ENCODE measurements at regions not wholly inside any gene's neighbourhood (a gene's known extent, or its start where the extent isn't known, plus 50 kb on each side); places are given as distances from the start of the nearest gene placed in this dataset.

DNA sequence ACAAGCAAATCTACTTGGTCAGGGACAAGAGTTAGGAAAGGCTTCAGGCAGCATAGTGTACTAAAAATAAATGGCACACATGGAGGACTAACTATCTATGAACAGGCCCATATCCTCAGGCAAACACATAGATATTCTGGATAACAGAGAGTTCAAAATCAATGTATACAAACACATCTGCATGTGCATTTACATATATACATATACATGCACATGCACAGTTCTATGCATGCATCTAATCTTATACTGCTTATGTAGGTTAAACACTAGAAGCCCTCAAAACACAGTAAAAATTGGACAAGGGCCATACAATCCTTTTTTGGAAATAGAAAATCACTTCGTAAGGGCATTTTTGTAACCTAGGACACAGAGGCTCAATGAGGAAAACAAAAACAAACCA, 458.0 kb upstream of the CXorf51B start:
- in situ Hi-C loops (cut with MboI): no loop called here
- H4K20me1 ChIP-seq (replicated peaks; ENCODE audit: control insufficient read depth, insufficient read depth, low read length): no peaks in the 10 kb centered on the region
- no peak overlapping the region for H3K27ac ChIP-seq (ENCODE audit: extremely low read depth, low read depth, low read length)
- DNase-seq (ENCODE audit: extremely low read depth in 1 of 4, low spot score in 3 of 4) (no peak), ATAC-seq (no peak), FAIRE-seq (no peak)
- H3K9me1 ChIP-seq (ENCODE audit: control insufficient read depth, insufficient read depth, low read length): no peaks in the 10 kb centered on the region
- CTCF ChIA-PET (ENCODE audit: low intra/inter-chr PET ratio): no interaction called here
- POLR2A ChIA-PET: no interaction called here
- H3K79me2 ChIP-seq (ENCODE audit: control insufficient read depth, insufficient read depth, low read length): no peaks in the 10 kb centered on the region
- intact Hi-C loops (cut with micrococcal nuclease): no loop called here
- H3K27me3 ChIP-seq (ENCODE audit: control insufficient read depth in 2 of 2, insufficient read depth in 2 of 2, low read length in 2 of 2): no peaks in the 10 kb centered on the region
- TF ChIP-seq TEAD4 (IDR thresholded peaks at IDR 0.05; ENCODE audit: low read length) (no peak), TEAD4 (CRISPR knock-in tag; IDR thresholded peaks at IDR 0.05; ENCODE audit: borderline replicate concordance) (no peak), TRIM25 (IDR thresholded peaks at IDR 0.05; ENCODE audit: borderline replicate concordance) (no peak), TAF7 (tag; IDR thresholded peaks at IDR 0.05) (no peak), TARDBP (IDR thresholded peaks at IDR 0.05) (no peak), ZSCAN29 (IDR thresholded peaks at IDR 0.05) (no peak), PATZ1 (CRISPR knock-in tag; IDR thresholded peaks at IDR 0.05; ENCODE audit: borderline replicate concordance) (no peak), PCBP2 (IDR thresholded peaks at IDR 0.05; ENCODE audit: low read depth, low read length, poor library complexity, severe bottlenecking) (no peak), ZNF165 (CRISPR knock-in tag; IDR thresholded peaks at IDR 0.05; ENCODE audit: borderline replicate concordance) (no peak), NFXL1 (CRISPR knock-in tag; IDR thresholded peaks at IDR 0.05) (no peak), ETS2 (tag; IDR thresholded peaks at IDR 0.05; ENCODE audit: borderline replicate concordance, poor library complexity, severe bottlenecking) (no peak), HNRNPLL (IDR thresholded peaks at IDR 0.05; ENCODE audit: low read depth, low read length, poor library complexity, severe bottlenecking) (no peak), ZNF146 (CRISPR knock-in tag; IDR thresholded peaks at IDR 0.05; ENCODE audit: unreplicated experiment) (no peak), FIP1L1 (IDR thresholded peaks at IDR 0.05; ENCODE audit: low read depth, low read length, poor library complexity, severe bottlenecking) (no peak), ZNF354B (CRISPR knock-in tag; IDR thresholded peaks at IDR 0.05) (no peak), HCFC1 (IDR thresholded peaks at IDR 0.05; ENCODE audit: low read depth, low read length) (no peak), JUND (IDR thresholded peaks at IDR 0.05; ENCODE audit: borderline replicate concordance, low read depth, low read length) (no peak), JUND (tag; IDR thresholded peaks at IDR 0.05; ENCODE audit: borderline replicate concordance, low read depth, low read length) (no peak)
- TF ChIP-seq, protein P1, sequence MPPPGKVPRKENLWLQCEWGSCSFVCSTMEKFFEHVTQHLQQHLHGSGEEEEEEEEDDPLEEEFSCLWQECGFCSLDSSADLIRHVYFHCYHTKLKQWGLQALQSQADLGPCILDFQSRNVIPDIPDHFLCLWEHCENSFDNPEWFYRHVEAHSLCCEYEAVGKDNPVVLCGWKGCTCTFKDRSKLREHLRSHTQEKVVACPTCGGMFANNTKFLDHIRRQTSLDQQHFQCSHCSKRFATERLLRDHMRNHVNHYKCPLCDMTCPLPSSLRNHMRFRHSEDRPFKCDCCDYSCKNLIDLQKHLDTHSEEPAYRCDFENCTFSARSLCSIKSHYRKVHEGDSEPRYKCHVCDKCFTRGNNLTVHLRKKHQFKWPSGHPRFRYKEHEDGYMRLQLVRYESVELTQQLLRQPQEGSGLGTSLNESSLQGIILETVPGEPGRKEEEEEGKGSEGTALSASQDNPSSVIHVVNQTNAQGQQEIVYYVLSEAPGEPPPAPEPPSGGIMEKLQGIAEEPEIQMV (tag; conservative IDR thresholded peaks at IDR 0.05; ENCODE audit: low read depth): no peak
- BruUV-seq (replicated peaks): no TSS peak
- H3K4me2 ChIP-seq (ENCODE audit: insufficient read depth, low read length): no peak overlapping the region
- no peak overlapping the region for H3K9ac ChIP-seq (ENCODE audit: insufficient read depth in 1 of 2, low read depth in 2 of 2, low read length in 2 of 2)
- no peaks in the 10 kb centered on the region for H3K36me3 ChIP-seq (ENCODE audit: control insufficient read depth, insufficient read depth, low read length)
- no peaks in the 10 kb centered on the region for H3K4me1 ChIP-seq (replicated peaks in 1 of 2; ENCODE audit: control insufficient read depth in 2 of 2, insufficient read depth in 2 of 2, low read length in 2 of 2)
- no peak overlapping the region for H3K4me3 ChIP-seq
- no peaks in the 10 kb centered on the region for H3K9me3 ChIP-seq (replicated peaks; ENCODE audit: control insufficient read depth, insufficient read depth, low read depth, low read length)
- H2AFZ ChIP-seq (ENCODE audit: low read depth, low read length): no peak overlapping the region
- WGBS (ENCODE audit: insufficient coverage, low coverage, missing lambda C conversion rate): no CpG with 5 or more reads among the region's 1 CpG

Data from K562 (cell line).